DND-41 (cell line): ENCODE measurements at regions not wholly inside any gene's neighbourhood (a gene's known extent, or its start where the extent isn't known, plus 50 kb on each side); places are given as distances from the start of the nearest gene placed in this dataset.

Experiments used
- EZH2 ChIP-seq: IDR thresholded peaks from 3 replicates; pipeline ENCODE4 v1.6.1; 2012; ENCODE audit warnings: borderline replicate concordance, low read depth, mild to moderate bottlenecking, moderate library complexity, low read length, inconsistent platforms; ENCODE audit not compliant: severe bottlenecking
- TF ChIP-seq, protein P1 (sequence below): IDR thresholded peaks from 2 replicates; pipeline ENCODE4 v1.5.1; 2012; ENCODE audit warnings: borderline replicate concordance, low read length, moderate library complexity, mild to moderate bottlenecking; ENCODE audit not compliant: poor library complexity, severe bottlenecking; ENCODE audit errors: extremely low read depth

- TF ChIP-seq, protein P1, sequence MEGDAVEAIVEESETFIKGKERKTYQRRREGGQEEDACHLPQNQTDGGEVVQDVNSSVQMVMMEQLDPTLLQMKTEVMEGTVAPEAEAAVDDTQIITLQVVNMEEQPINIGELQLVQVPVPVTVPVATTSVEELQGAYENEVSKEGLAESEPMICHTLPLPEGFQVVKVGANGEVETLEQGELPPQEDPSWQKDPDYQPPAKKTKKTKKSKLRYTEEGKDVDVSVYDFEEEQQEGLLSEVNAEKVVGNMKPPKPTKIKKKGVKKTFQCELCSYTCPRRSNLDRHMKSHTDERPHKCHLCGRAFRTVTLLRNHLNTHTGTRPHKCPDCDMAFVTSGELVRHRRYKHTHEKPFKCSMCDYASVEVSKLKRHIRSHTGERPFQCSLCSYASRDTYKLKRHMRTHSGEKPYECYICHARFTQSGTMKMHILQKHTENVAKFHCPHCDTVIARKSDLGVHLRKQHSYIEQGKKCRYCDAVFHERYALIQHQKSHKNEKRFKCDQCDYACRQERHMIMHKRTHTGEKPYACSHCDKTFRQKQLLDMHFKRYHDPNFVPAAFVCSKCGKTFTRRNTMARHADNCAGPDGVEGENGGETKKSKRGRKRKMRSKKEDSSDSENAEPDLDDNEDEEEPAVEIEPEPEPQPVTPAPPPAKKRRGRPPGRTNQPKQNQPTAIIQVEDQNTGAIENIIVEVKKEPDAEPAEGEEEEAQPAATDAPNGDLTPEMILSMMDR: no peak
- TF ChIP-seq EZH2: no peak
Observed at GRCh38 chr15:62849316-62850106, 193.0 kb upstream of the TPM1 start.
